AG04450 (cell line): ENCODE measurements at regions not wholly inside any gene's neighbourhood (a gene's known extent, or its start where the extent isn't known, plus 50 kb on each side); places are given as distances from the start of the nearest gene placed in this dataset.

ENCODE experiments used
- CTCF ChIA-PET: fragments of 300-600, 350-600 bp; formaldehyde crosslinking; extraction: SDS; loops from one replicate; lab custom pipeline; 2022; ENCODE audit warnings: antibody characterized with exemption, inconsistent platforms; lab: Charles Lee
- POLR2A ChIA-PET: fragments of 350-600 bp; formaldehyde crosslinking; extraction: SDS; loops from one replicate; lab custom pipeline; 2021; ENCODE audit warnings: antibody characterized with exemption, inconsistent platforms; lab: Yijun Ruan, JAX
- DNase-seq: peaks from one replicate; pipeline ENCODE4 v3.0.0-alpha.2; 2011; ENCODE audit warnings: low read depth, low spot score
- H3K27ac ChIP-seq: one replicate; pipeline ENCODE4 v1.5.1; 2012; ENCODE audit warnings: low read depth, low read length, control low read depth
- H3K27me3 ChIP-seq: one replicate; pipeline ENCODE4 v1.6.0; 2012; ENCODE audit warnings: low read length; ENCODE audit not compliant: control insufficient read depth, insufficient read depth
- H3K4me3 ChIP-seq: 2 replicates; pipeline ENCODE4 v1.5.1; 2011; ENCODE audit warnings: mild to moderate bottlenecking, low read depth, low read length, control low read depth
- H3K9me3 ChIP-seq: 2 replicates; pipeline ENCODE4 v1.5.1; 2012; ENCODE audit warnings: low read length; ENCODE audit not compliant: control insufficient read depth, insufficient read depth
- CTCF ChIP-seq: IDR thresholded peaks from 2 replicates; pipeline ENCODE4 v1.5.1; 2011; ENCODE audit warnings: low read depth, low read length, control low read depth, inconsistent platforms

DNA sequence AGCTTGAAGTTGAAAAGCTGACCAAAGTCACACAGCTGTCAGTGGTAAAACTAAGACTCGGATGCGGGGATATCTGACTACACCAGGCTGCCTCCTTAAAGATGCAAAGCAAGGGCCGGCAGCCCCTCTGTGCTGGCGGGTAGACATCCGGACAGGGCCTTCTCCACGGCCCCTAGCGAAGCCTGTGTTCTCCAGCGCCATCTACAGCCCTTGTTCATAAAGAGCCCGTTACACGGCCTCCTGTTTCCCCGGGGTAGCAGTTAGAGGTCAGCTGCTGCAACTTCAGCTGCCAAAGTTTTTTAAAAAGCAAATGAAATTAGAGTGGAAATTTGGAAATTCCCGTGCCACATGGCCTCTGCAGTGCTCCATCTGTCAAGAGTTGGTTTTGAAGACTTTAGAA is 383.0 kb downstream of the TBL1XR1 start:
- Histone ChIP-seq H3K27ac (no peak overlapping the region), H3K27me3 (no peaks in the 10 kb centered on the region), H3K4me3 (no peak overlapping the region), H3K9me3 (no peaks in the 10 kb centered on the region)
- peak; percentile 83 for TF ChIP-seq CTCF
- ChIA-PET CTCF (interaction anchor here (0.6 to 1.5 kb wide), 4 partner anchors 31 to 384 kb away, joined by 3 to 5 read pairs (median 4); no protein-coding TSS in a partner anchor), POLR2A (interaction anchor here (0.6 kb wide), 1 partner anchor 378 kb away, joined by 3 read pairs; no protein-coding TSS in a partner anchor)
- DNase-seq, result peak; percentile 18

GRCh38 chr3:176807938-176808337 is 389.3 kb downstream of the TBL1XR1 start:
- TF ChIP-seq CTCF, result no peak

DNA sequence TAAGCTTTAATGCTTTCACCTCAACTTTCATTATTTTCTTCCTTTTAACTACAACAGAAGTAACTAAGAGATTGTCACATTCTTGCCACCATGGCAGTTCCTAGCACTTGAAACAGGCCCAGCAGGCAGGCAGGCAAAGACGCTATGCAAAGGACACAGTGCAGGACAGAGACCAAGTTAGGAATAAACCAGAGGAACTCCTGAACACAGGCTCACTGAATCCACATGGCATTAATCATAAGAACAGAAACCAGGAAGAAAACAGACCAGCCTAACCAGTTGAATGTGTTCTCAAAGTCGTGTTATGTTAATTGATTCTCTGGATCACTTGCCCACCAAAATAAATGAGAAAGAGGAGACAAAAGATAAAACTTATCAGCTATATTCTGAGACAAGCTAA is 397.6 kb downstream of the TBL1XR1 start:
- TF ChIP-seq CTCF, result no peak
- no peaks in the 10 kb centered on the region for H3K9me3 ChIP-seq
- POLR2A ChIA-PET, result no interaction called here
- H3K27ac ChIP-seq, result no peak overlapping the region
- CTCF ChIA-PET, result no interaction called here
- no peaks in the 10 kb centered on the region for H3K27me3 ChIP-seq
- no peak overlapping the region for H3K4me3 ChIP-seq
- no peak for DNase-seq

More at GRCh38 chr3:176807938-176808337, 389.3 kb downstream of the TBL1XR1 start:
- no peaks in the 10 kb centered on the region for H3K27me3 ChIP-seq
- no peak overlapping the region for H3K4me3 ChIP-seq
- ChIA-PET POLR2A (no interaction called here), CTCF (interaction anchor here (1.3 kb wide), 1 partner anchor 25 kb away, joined by 3 read pairs; no protein-coding TSS in a partner anchor)
- no peak for DNase-seq
- no peak overlapping the region for H3K27ac ChIP-seq
- H3K9me3 ChIP-seq, result no peaks in the 10 kb centered on the region

GRCh38 chr3:176798680-176799079 is 398.6 kb downstream of the TBL1XR1 start:
- no peak for TF ChIP-seq CTCF
- no peaks in the 10 kb centered on the region for H3K27me3 ChIP-seq
- CTCF ChIA-PET, result no interaction called here
- H3K9me3 ChIP-seq, result no peaks in the 10 kb centered on the region
- no peak for DNase-seq
- POLR2A ChIA-PET, result no interaction called here
- H3K4me3 ChIP-seq, result no peak overlapping the region
- no peak overlapping the region for H3K27ac ChIP-seq

DNA sequence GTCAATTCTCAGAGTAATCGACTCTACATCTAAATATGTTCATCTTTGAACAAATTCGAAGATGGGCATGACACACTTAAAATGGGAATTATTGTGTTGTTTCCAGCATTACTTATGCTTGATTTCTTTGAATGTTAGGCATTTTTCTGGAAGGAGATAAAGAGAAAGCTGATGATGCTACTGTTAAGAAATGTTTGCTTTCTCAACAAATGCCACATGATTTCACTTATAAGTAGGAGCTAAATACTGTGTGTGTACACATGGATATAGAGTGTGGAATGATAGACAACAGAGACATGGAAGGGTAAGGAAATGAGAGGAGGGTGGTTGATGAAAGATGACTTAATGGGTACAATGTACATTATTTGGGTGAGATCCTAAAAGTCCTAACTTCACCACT is 400.9 kb downstream of the TBL1XR1 start:
- ChIA-PET CTCF (no interaction called here), POLR2A (no interaction called here)
- Histone ChIP-seq H3K27ac (no peak overlapping the region), H3K27me3 (no peaks in the 10 kb centered on the region), H3K9me3 (no peaks in the 10 kb centered on the region), H3K4me3 (no peak overlapping the region)
- no peak for DNase-seq
- no peak for TF ChIP-seq CTCF
